Coronary artery (tissue), 2 donors: ENCODE measurements at regions not wholly inside any gene's neighbourhood (a gene's known extent, or its start where the extent isn't known, plus 50 kb on each side); places are given as distances from the start of the nearest gene placed in this dataset.

Source experiments
- DNase-seq: peaks from one replicate; pipeline ENCODE4 v3.0.0-alpha.2; 2017; ENCODE audit warnings: low spot score
- H3K27ac ChIP-seq, 2 donors: fragments of 200-600 bp; sonication (generic); one replicate each; pipeline ENCODE4 v1.5.1; 2016 to 2019
- H3K4me3 ChIP-seq: fragments of 200-600 bp; sonication (generic); 2 replicates; pipeline ENCODE4 v1.5.1; 2016; ENCODE audit warnings: mild to moderate bottlenecking, moderate library complexity
- CTCF ChIP-seq: fragments of 200-600 bp; sonication (generic); IDR thresholded peaks from one replicate; pipeline ENCODE4 v1.5.1; 2019; ENCODE audit warnings: antibody characterized with exemption

- no peak for DNase-seq
- Histone ChIP-seq H3K4me3 (no peak overlapping the region), H3K27ac (no peak overlapping the region)
- no peak for TF ChIP-seq CTCF
Measured at GRCh38 chr5:65078331-65078730, 309.6 kb downstream of the CWC27 start.

GRCh38 chr5:65081071-65081470, 312.3 kb downstream of the CWC27 start:
- no peak overlapping the region for H3K27ac ChIP-seq
- H3K4me3 ChIP-seq: no peak overlapping the region
- DNase-seq: no peak
- no peak for TF ChIP-seq CTCF

- TF ChIP-seq CTCF: no peak
- H3K4me3 ChIP-seq: no peak overlapping the region
- no peak overlapping the region for H3K27ac ChIP-seq
- no peak for DNase-seq
Measured at GRCh38 chr5:65084795-65085515, 316.2 kb downstream of the CWC27 start.

- DNase-seq: no peak
- Histone ChIP-seq H3K27ac (no peak overlapping the region), H3K4me3 (no peak overlapping the region)
- TF ChIP-seq CTCF: no peak
Measured at GRCh38 chr5:65085516-65085850, 316.8 kb downstream of the CWC27 start.

GRCh38 chr5:65086234-65086890, 317.6 kb downstream of the CWC27 start:
- Histone ChIP-seq H3K4me3 (no peak overlapping the region), H3K27ac (no peak overlapping the region)
- no peak for TF ChIP-seq CTCF
- DNase-seq: no peak

GRCh38 chr5:65087154-65087553, 318.4 kb downstream of the CWC27 start:
- DNase-seq: no peak
- H3K27ac ChIP-seq: no peak overlapping the region
- no peak for TF ChIP-seq CTCF
- H3K4me3 ChIP-seq: no peak overlapping the region

- DNase-seq: no peak
- Histone ChIP-seq H3K27ac (no peak overlapping the region), H3K4me3 (no peak overlapping the region)
- no peak for TF ChIP-seq CTCF
Measured at GRCh38 chr5:65094279-65094678, 325.5 kb downstream of the CWC27 start.
